NT2/D1 (cell line): ENCODE measurements at regions not wholly inside any gene's neighbourhood (a gene's known extent, or its start where the extent isn't known, plus 50 kb on each side); places are given as distances from the start of the nearest gene placed in this dataset.
"Not testable (repeated sequence)": the region's sequence is repeated elsewhere in the genome, so short reads cannot be mapped to it uniquely, and the experiment has no call there.

Experiments
- SUZ12 ChIP-seq: IDR thresholded peaks from 2 replicates; pipeline ENCODE4 v1.6.1; 2011; ENCODE audit not compliant: insufficient read length, insufficient read depth; ENCODE audit errors: extremely low read depth
- YY1 ChIP-seq: IDR thresholded peaks from 2 replicates; pipeline ENCODE4 v1.6.1; 2011; ENCODE audit not compliant: insufficient read length, insufficient read depth

GRCh38 chr7:32788174-32788573, 103.4 kb downstream of the KBTBD2 start:
- not testable (repeated sequence) for TF ChIP-seq SUZ12, YY1
